Panc1 (cell line): ENCODE measurements at regions not wholly inside any gene's neighbourhood (a gene's known extent, or its start where the extent isn't known, plus 50 kb on each side); places are given as distances from the start of the nearest gene placed in this dataset.

ENCODE experiments used
- POLR2AphosphoS5 ChIP-seq: IDR thresholded peaks from 2 replicates; pipeline ENCODE4 v1.6.1; 2012; ENCODE audit warnings: mild to moderate bottlenecking, low read depth, low read length, moderate library complexity
- SIN3A ChIP-seq: IDR thresholded peaks from 2 replicates; pipeline ENCODE4 v1.6.1; 2012; ENCODE audit warnings: low read depth, mild to moderate bottlenecking, low read length, moderate library complexity, borderline replicate concordance; ENCODE audit not compliant: insufficient read depth
- TCF7L2 ChIP-seq: IDR thresholded peaks from 2 replicates; pipeline ENCODE4 v1.6.1; 2011; ENCODE audit warnings: mild to moderate bottlenecking, low read depth, low read length, inconsistent platforms
- TF ChIP-seq, protein P1 (sequence below): fragments of 450-650 bp; IDR thresholded peaks from 2 replicates; pipeline ENCODE4 v1.5.1; 2017; ENCODE audit warnings: mild to moderate bottlenecking
- TF ChIP-seq, protein P2 (sequence below), 2 experiments: IDR thresholded peaks; 2 replicates each; pipeline ENCODE4 v1.6.1; 2011 to 2012; ENCODE audit warnings: low read depth in 2 of 2, control low read depth in 1 of 2, low read length in 1 of 2, mild to moderate bottlenecking in 1 of 2, moderate library complexity in 1 of 2; ENCODE audit not compliant: insufficient read depth in 1 of 2

DNA sequence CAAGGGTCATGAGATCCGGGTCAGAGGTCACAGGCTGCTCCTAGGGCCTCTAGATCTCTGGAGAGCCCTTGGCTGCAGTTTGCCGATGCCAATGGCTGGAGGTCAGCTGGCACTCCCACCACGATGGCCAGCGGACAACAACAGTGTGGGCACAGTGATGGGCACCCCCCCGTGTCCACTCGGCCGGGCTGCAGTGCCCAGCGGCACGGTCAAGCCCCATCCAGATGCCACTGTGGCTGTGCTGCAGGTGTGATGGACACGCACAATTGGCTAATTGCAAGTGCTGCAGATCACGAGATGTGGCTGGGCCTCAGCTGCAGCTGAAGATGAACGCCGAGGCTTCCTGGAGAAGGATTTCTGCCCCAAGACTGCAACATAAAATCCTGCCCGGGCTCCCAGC, 80.7 kb downstream of the PDGFA start:
- TF ChIP-seq, protein P1, sequence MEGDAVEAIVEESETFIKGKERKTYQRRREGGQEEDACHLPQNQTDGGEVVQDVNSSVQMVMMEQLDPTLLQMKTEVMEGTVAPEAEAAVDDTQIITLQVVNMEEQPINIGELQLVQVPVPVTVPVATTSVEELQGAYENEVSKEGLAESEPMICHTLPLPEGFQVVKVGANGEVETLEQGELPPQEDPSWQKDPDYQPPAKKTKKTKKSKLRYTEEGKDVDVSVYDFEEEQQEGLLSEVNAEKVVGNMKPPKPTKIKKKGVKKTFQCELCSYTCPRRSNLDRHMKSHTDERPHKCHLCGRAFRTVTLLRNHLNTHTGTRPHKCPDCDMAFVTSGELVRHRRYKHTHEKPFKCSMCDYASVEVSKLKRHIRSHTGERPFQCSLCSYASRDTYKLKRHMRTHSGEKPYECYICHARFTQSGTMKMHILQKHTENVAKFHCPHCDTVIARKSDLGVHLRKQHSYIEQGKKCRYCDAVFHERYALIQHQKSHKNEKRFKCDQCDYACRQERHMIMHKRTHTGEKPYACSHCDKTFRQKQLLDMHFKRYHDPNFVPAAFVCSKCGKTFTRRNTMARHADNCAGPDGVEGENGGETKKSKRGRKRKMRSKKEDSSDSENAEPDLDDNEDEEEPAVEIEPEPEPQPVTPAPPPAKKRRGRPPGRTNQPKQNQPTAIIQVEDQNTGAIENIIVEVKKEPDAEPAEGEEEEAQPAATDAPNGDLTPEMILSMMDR, result no peak
- TF ChIP-seq SIN3A, result no peak
- TF ChIP-seq POLR2AphosphoS5, result no peak
- TF ChIP-seq TCF7L2, result no peak
- TF ChIP-seq, protein P2, sequence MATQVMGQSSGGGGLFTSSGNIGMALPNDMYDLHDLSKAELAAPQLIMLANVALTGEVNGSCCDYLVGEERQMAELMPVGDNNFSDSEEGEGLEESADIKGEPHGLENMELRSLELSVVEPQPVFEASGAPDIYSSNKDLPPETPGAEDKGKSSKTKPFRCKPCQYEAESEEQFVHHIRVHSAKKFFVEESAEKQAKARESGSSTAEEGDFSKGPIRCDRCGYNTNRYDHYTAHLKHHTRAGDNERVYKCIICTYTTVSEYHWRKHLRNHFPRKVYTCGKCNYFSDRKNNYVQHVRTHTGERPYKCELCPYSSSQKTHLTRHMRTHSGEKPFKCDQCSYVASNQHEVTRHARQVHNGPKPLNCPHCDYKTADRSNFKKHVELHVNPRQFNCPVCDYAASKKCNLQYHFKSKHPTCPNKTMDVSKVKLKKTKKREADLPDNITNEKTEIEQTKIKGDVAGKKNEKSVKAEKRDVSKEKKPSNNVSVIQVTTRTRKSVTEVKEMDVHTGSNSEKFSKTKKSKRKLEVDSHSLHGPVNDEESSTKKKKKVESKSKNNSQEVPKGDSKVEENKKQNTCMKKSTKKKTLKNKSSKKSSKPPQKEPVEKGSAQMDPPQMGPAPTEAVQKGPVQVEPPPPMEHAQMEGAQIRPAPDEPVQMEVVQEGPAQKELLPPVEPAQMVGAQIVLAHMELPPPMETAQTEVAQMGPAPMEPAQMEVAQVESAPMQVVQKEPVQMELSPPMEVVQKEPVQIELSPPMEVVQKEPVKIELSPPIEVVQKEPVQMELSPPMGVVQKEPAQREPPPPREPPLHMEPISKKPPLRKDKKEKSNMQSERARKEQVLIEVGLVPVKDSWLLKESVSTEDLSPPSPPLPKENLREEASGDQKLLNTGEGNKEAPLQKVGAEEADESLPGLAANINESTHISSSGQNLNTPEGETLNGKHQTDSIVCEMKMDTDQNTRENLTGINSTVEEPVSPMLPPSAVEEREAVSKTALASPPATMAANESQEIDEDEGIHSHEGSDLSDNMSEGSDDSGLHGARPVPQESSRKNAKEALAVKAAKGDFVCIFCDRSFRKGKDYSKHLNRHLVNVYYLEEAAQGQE (IDR thresholded peaks at IDR 0.05; ENCODE audit: insufficient read depth in 1 of 2, low read depth in 2 of 2, low read length in 1 of 2), result no peak
